ENCODE measurements at regions not wholly inside any gene's neighbourhood (a gene's known extent, or its start where the extent isn't known, plus 50 kb on each side); places are given as distances from the start of the nearest gene placed in this dataset.

GRCh38 chr1:55446351-55446750 is 231.2 kb upstream of the USP24 start:
- Histone ChIP-seq H3K36me3 (no peaks in the 10 kb centered on the region), H3K4me3 (no peak overlapping the region), H3K27ac (no peak overlapping the region), H3K27me3 (replicated peaks; ENCODE audit: insufficient read depth) (no peaks in the 10 kb centered on the region), H3K4me1 (replicated peaks) (no peaks in the 10 kb centered on the region), H3K9me3 (no peaks in the 10 kb centered on the region)
- DNase-seq (ENCODE audit: low spot score): no peak
- TF ChIP-seq POLR2A (IDR thresholded peaks at IDR 0.05) (no peak), POLR2AphosphoS5 (IDR thresholded peaks at IDR 0.05) (no peak), CTCF (IDR thresholded peaks at IDR 0.05) (no peak)
- intact Hi-C loops (cut with DNase I): no loop called here
- WGBS: 85% methylated on average over 2 of the region's 2 CpGs

GRCh38 chr1:55445416-55445815 is 230.3 kb upstream of the USP24 start:
- no peak overlapping the region for H3K27ac ChIP-seq
- intact Hi-C loops (cut with DNase I): no loop called here

GRCh38 chr1:55444667-55445066 is 229.5 kb upstream of the USP24 start:
- TF ChIP-seq POLR2AphosphoS5 (IDR thresholded peaks at IDR 0.05) (no peak), CTCF (IDR thresholded peaks at IDR 0.05) (no peak), POLR2A (IDR thresholded peaks at IDR 0.05) (no peak)
- Histone ChIP-seq H3K4me3 (no peak overlapping the region), H3K27me3 (replicated peaks; ENCODE audit: insufficient read depth) (no peaks in the 10 kb centered on the region), H3K9me3 (no peaks in the 10 kb centered on the region), H3K36me3 (no peaks in the 10 kb centered on the region), H3K4me1 (replicated peaks) (no peaks in the 10 kb centered on the region), H3K27ac (peak overlapping the region; percentile 47 to 53)
- intact Hi-C loops (cut with DNase I): loop anchor here (5.0 kb wide), 1 partner anchor 138 kb away; no protein-coding TSS in a partner anchor
- no peak for DNase-seq (ENCODE audit: low spot score)
- WGBS: 74% methylated on average over 1 of the region's 1 CpG

More at GRCh38 chr1:55445416-55445815, 230.3 kb upstream of the USP24 start:
- no peaks in the 10 kb centered on the region for H3K9me3 ChIP-seq
- no peaks in the 10 kb centered on the region for H3K4me1 ChIP-seq (replicated peaks)
- H3K36me3 ChIP-seq: no peaks in the 10 kb centered on the region
- no peak for TF ChIP-seq CTCF (IDR thresholded peaks at IDR 0.05)
- no peak for TF ChIP-seq POLR2A (IDR thresholded peaks at IDR 0.05)
- TF ChIP-seq POLR2AphosphoS5 (IDR thresholded peaks at IDR 0.05): no peak
- no peak overlapping the region for H3K4me3 ChIP-seq
- DNase-seq (ENCODE audit: low spot score): no peak
- 93% methylated on average over 2 of the region's 2 CpGs for WGBS
- H3K27me3 ChIP-seq (replicated peaks; ENCODE audit: insufficient read depth): no peaks in the 10 kb centered on the region

- peak; percentile 77 for TF ChIP-seq POLR2AphosphoS5 (IDR thresholded peaks at IDR 0.05)
- TF ChIP-seq CTCF (IDR thresholded peaks at IDR 0.05): no peak
- Histone ChIP-seq H3K27me3 (replicated peaks; ENCODE audit: insufficient read depth) (no peaks in the 10 kb centered on the region), H3K4me3 (no peak overlapping the region), H3K9me3 (no peaks in the 10 kb centered on the region), H3K4me1 (replicated peaks) (no peaks in the 10 kb centered on the region), H3K36me3 (no peaks in the 10 kb centered on the region), H3K27ac (peak overlapping the region; percentile 47 to 53)
- 69% methylated on average over 7 of the region's 7 CpGs for WGBS
- peak; percentile 10 for DNase-seq (ENCODE audit: low spot score)
- intact Hi-C loops (cut with DNase I): loop anchor here (5.0 kb wide), 1 partner anchor 139 kb away; no protein-coding TSS in a partner anchor
Observed at GRCh38 chr1:55443175-55443915, 228.2 kb upstream of the USP24 start.

- Histone ChIP-seq H3K27ac (no peak overlapping the region), H3K36me3 (no peaks in the 10 kb centered on the region), H3K9me3 (no peaks in the 10 kb centered on the region), H3K4me1 (replicated peaks) (no peaks in the 10 kb centered on the region), H3K4me3 (no peak overlapping the region), H3K27me3 (replicated peaks; ENCODE audit: insufficient read depth) (no peaks in the 10 kb centered on the region)
- TF ChIP-seq CTCF (IDR thresholded peaks at IDR 0.05) (no peak), POLR2A (IDR thresholded peaks at IDR 0.05) (no peak), POLR2AphosphoS5 (IDR thresholded peaks at IDR 0.05) (no peak)
- DNase-seq (ENCODE audit: low spot score): no peak
- WGBS: 77% methylated on average over 1 of the region's 1 CpG
- intact Hi-C loops (cut with DNase I): loop anchor here (5.0 kb wide), 1 partner anchor 141 kb away; no protein-coding TSS in a partner anchor
Observed at GRCh38 chr1:55441489-55441888, 226.3 kb upstream of the USP24 start.

Measured in prostate gland (tissue), 2 donors.